Nephron (organoid): ENCODE measurements at regions not wholly inside any gene's neighbourhood (a gene's known extent, or its start where the extent isn't known, plus 50 kb on each side); places are given as distances from the start of the nearest gene placed in this dataset.

Source experiments
- H3K27ac Mint-ChIP-seq, 3 experiments: 2 replicates each; pipeline ENCODE4 v1.8.0; 2020; ENCODE audit warnings: mixed read lengths in 3 of 3, mild to moderate bottlenecking in 2 of 3, moderate library complexity in 1 of 3
- H3K27me3 Mint-ChIP-seq: 2 replicates; pipeline ENCODE4 v1.8.0; 2021; ENCODE audit warnings: low read depth, mild to moderate bottlenecking, moderate library complexity, mixed read lengths
- H3K36me3 Mint-ChIP-seq: 2 replicates; pipeline ENCODE4 v1.8.0; 2020; ENCODE audit warnings: low read depth, mixed read lengths
- H3K4me1 Mint-ChIP-seq: 2 replicates; pipeline ENCODE4 v1.8.0; 2020; ENCODE audit warnings: mixed read lengths
- H3K4me3 Mint-ChIP-seq, 3 experiments: 2 replicates each; pipeline ENCODE4 v1.8.0; 2020; ENCODE audit warnings: mild to moderate bottlenecking in 3 of 3, mixed read lengths in 3 of 3, moderate library complexity in 2 of 3
- H3K9me3 Mint-ChIP-seq: 2 replicates; pipeline ENCODE4 v1.8.0; 2020; ENCODE audit warnings: mixed read lengths
- CTCF ChIP-seq, 3 experiments: fragments of 200-600 bp; sonication (generic); IDR thresholded peaks; one replicate each; pipeline ENCODE4 v1.5.0; 2021; ENCODE audit warnings: antibody characterized with exemption in 3 of 3; ENCODE audit not compliant: unreplicated experiment in 3 of 3

- no peak for TF ChIP-seq CTCF (IDR thresholded peaks at IDR 0.05; ENCODE audit: unreplicated experiment in 3 of 3)
- Mint-ChIP-seq H3K27ac (no peak overlapping the region), H3K9me3 (no peaks in the 10 kb centered on the region), H3K4me3 (no peak overlapping the region), H3K27me3 (no peaks in the 10 kb centered on the region), H3K4me1 (peaks cover 15% of the 10 kb centered on the region), H3K36me3 (no peaks in the 10 kb centered on the region)
These were observed 502.1 kb downstream of the SOX6 start for GRCh38 chr11:15854245-15854644.

- peaks cover 2% of the 10 kb centered on the region for H3K4me1 Mint-ChIP-seq
- TF ChIP-seq CTCF (IDR thresholded peaks at IDR 0.05; ENCODE audit: unreplicated experiment in 3 of 3): no peak
- no peak overlapping the region for H3K4me3 Mint-ChIP-seq
- no peaks in the 10 kb centered on the region for H3K9me3 Mint-ChIP-seq
- no peak overlapping the region for H3K27ac Mint-ChIP-seq
- H3K27me3 Mint-ChIP-seq: peaks cover 8% of the 10 kb centered on the region
- H3K36me3 Mint-ChIP-seq: no peaks in the 10 kb centered on the region
These were observed 497.5 kb downstream of the SOX6 start for GRCh38 chr11:15858881-15859280.

DNA sequence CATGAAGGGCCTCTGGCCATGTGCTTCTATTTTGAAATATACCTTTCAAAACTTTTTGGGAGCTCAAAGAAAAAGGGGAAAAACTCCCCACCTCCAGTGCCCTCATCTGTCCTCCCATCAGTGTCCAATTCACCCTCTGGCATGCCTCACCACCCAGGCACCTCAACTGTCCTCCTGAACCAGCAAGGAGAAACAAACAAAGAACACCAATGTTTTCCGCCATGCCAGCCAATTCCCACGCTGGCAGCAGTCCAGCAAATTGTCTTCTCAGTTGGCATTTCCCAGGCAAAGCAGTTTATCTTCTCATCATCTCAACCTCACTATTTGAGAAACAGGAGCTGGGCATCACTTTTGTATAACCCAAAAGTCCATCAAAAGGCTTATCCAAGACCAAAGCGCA lies 496.9 kb downstream of the SOX6 start:
- Mint-ChIP-seq H3K27ac (no peak overlapping the region), H3K27me3 (peaks cover 8% of the 10 kb centered on the region), H3K36me3 (no peaks in the 10 kb centered on the region), H3K4me3 (no peak overlapping the region), H3K4me1 (peaks cover 7% of the 10 kb centered on the region), H3K9me3 (no peaks in the 10 kb centered on the region)
- no peak for TF ChIP-seq CTCF (IDR thresholded peaks at IDR 0.05; ENCODE audit: unreplicated experiment in 3 of 3)

GRCh38 chr11:15861256-15861655 lies 495.1 kb downstream of the SOX6 start:
- no peak overlapping the region for H3K27ac Mint-ChIP-seq
- peak overlapping the region in 1 of 3 experiments; percentile 10 for H3K4me3 Mint-ChIP-seq
- TF ChIP-seq CTCF (IDR thresholded peaks at IDR 0.05; ENCODE audit: unreplicated experiment in 3 of 3): no peak
- H3K4me1 Mint-ChIP-seq: peaks cover 9% of the 10 kb centered on the region
- H3K36me3 Mint-ChIP-seq: no peaks in the 10 kb centered on the region
- no peaks in the 10 kb centered on the region for H3K9me3 Mint-ChIP-seq
- peaks cover 8% of the 10 kb centered on the region for H3K27me3 Mint-ChIP-seq

- H3K9me3 Mint-ChIP-seq: peaks cover 2% of the 10 kb centered on the region
These were observed 492.9 kb downstream of the SOX6 start for GRCh38 chr11:15863411-15863810.

More at GRCh38 chr11:15863411-15863810, 492.9 kb downstream of the SOX6 start:
- H3K36me3 Mint-ChIP-seq: no peaks in the 10 kb centered on the region
- peaks cover 8% of the 10 kb centered on the region for H3K27me3 Mint-ChIP-seq
- H3K4me1 Mint-ChIP-seq: peaks cover 9% of the 10 kb centered on the region
- no peak overlapping the region for H3K27ac Mint-ChIP-seq
- TF ChIP-seq CTCF (IDR thresholded peaks at IDR 0.05; ENCODE audit: unreplicated experiment in 3 of 3): no peak
- no peak overlapping the region for H3K4me3 Mint-ChIP-seq
